ENCODE measurements at regions not wholly inside any gene's neighbourhood (a gene's known extent, or its start where the extent isn't known, plus 50 kb on each side); places are given as distances from the start of the nearest gene placed in this dataset.
A peak's percentile ranks its signal among the peaks of the same experiment; 100 is the strongest.

GRCh38 chr5:82821846-82822633 lies 255.2 kb downstream of the TMEM167A start:
- no peak overlapping the region for H3K27ac Mint-ChIP-seq
- ATAC-seq: no peak

GRCh38 chr5:82820961-82821845 lies 256.0 kb downstream of the TMEM167A start:
- ATAC-seq (peak; percentile 45), DNase-seq (no peak)
- intact Hi-C loops (cut with micrococcal nuclease): no loop called here
- Mint-ChIP-seq H3K4me1 (ENCODE audit: low read depth) (peaks cover 21% of the 10 kb centered on the region), H3K36me3 (ENCODE audit: low read depth) (no peaks in the 10 kb centered on the region), H3K27ac (no peak overlapping the region), H3K4me3 (no peak overlapping the region), H3K27me3 (no peaks in the 10 kb centered on the region), H3K9me3 (no peaks in the 10 kb centered on the region)
- POLR2A ChIA-PET: interaction anchor here (0.6 kb wide), 1 partner anchor 297 kb away, joined by 5 read pairs; no protein-coding TSS in a partner anchor
- TF ChIP-seq CTCF (IDR thresholded peaks at IDR 0.05): no peak
- CTCF ChIA-PET: no interaction called here

More at GRCh38 chr5:82821846-82822633, 255.2 kb downstream of the TMEM167A start:
- no peak for DNase-seq
- CTCF ChIA-PET: no interaction called here
- Mint-ChIP-seq H3K27me3 (no peaks in the 10 kb centered on the region), H3K9me3 (no peaks in the 10 kb centered on the region), H3K4me3 (no peak overlapping the region), H3K4me1 (ENCODE audit: low read depth) (peaks cover 21% of the 10 kb centered on the region), H3K36me3 (ENCODE audit: low read depth) (no peaks in the 10 kb centered on the region)
- POLR2A ChIA-PET: interaction anchor here (0.6 kb wide), 1 partner anchor 298 kb away, joined by 5 read pairs; no protein-coding TSS in a partner anchor
- intact Hi-C loops (cut with micrococcal nuclease): no loop called here
- no peak for TF ChIP-seq CTCF (IDR thresholded peaks at IDR 0.05)

GRCh38 chr5:82820188-82820587 lies 257.0 kb downstream of the TMEM167A start:
- DNase-seq (no peak), ATAC-seq (no peak)
- ChIA-PET CTCF (no interaction called here), POLR2A (no interaction called here)
- Mint-ChIP-seq H3K27me3 (no peaks in the 10 kb centered on the region), H3K9me3 (no peaks in the 10 kb centered on the region), H3K36me3 (ENCODE audit: low read depth) (no peaks in the 10 kb centered on the region), H3K4me3 (no peak overlapping the region), H3K27ac (no peak overlapping the region), H3K4me1 (ENCODE audit: low read depth) (peaks cover 21% of the 10 kb centered on the region)
- intact Hi-C loops (cut with micrococcal nuclease): no loop called here
- TF ChIP-seq CTCF (IDR thresholded peaks at IDR 0.05): no peak

GRCh38 chr5:82817897-82818676 lies 259.1 kb downstream of the TMEM167A start:
- ChIA-PET POLR2A (no interaction called here), CTCF (no interaction called here)
- intact Hi-C loops (cut with micrococcal nuclease): no loop called here
- Mint-ChIP-seq H3K27me3 (no peaks in the 10 kb centered on the region), H3K4me3 (no peak overlapping the region), H3K27ac (no peak overlapping the region), H3K36me3 (ENCODE audit: low read depth) (no peaks in the 10 kb centered on the region), H3K9me3 (no peaks in the 10 kb centered on the region), H3K4me1 (ENCODE audit: low read depth) (peaks cover 21% of the 10 kb centered on the region)
- ATAC-seq: peak; percentile 74
- no peak for TF ChIP-seq CTCF (IDR thresholded peaks at IDR 0.05)
- peak; percentile 33 for DNase-seq
